ENCODE measurements at regions not wholly inside any gene's neighbourhood (a gene's known extent, or its start where the extent isn't known, plus 50 kb on each side); places are given as distances from the start of the nearest gene placed in this dataset.

GRCh38 chr4:29051381-29051965, 1668.7 kb upstream of the PCDH7 start:
- DNase-seq (ENCODE audit: low read depth): no peak
- H3K36me3 ChIP-seq (ENCODE audit: insufficient read depth, low read length): no peaks in the 10 kb centered on the region
- H3K27ac Mint-ChIP-seq (ENCODE audit: unreplicated experiment): no peak overlapping the region

GRCh38 chr4:29052266-29052665, 1667.9 kb upstream of the PCDH7 start:
- H3K36me3 Mint-ChIP-seq (ENCODE audit: low read depth, unreplicated experiment): no peaks in the 10 kb centered on the region

More at GRCh38 chr4:29051381-29051965, 1668.7 kb upstream of the PCDH7 start:
- H3K27me3 Mint-ChIP-seq (ENCODE audit: low read depth, unreplicated experiment): no peaks in the 10 kb centered on the region
- no peak for TF ChIP-seq EZH2 (IDR thresholded peaks at IDR 0.05; ENCODE audit: insufficient read depth, low read length)
- no peak for TF ChIP-seq CTCF (IDR thresholded peaks at IDR 0.05; ENCODE audit: insufficient read depth, low read depth, low read length)
- peaks cover 7% of the 10 kb centered on the region for H3K4me1 ChIP-seq (ENCODE audit: insufficient read depth, low read length)
- H3K9me3 Mint-ChIP-seq (ENCODE audit: unreplicated experiment): no peaks in the 10 kb centered on the region
- H2AFZ ChIP-seq (ENCODE audit: low read depth, low read length): no peak overlapping the region
- no peak overlapping the region for H3K4me3 Mint-ChIP-seq (ENCODE audit: unreplicated experiment)
- H3K4me2 ChIP-seq (ENCODE audit: low read length): no peak overlapping the region
- no peak for FAIRE-seq
- no peak overlapping the region for H3K9ac ChIP-seq (ENCODE audit: low read length)
- no peaks in the 10 kb centered on the region for H3K9me3 ChIP-seq (ENCODE audit: insufficient read depth, low read depth, low read length)
- no peaks in the 10 kb centered on the region for H4K20me1 ChIP-seq (ENCODE audit: insufficient read depth, low read length)
- no peaks in the 10 kb centered on the region for H3K79me2 ChIP-seq (ENCODE audit: insufficient read depth, low read length)
- no peak overlapping the region for H3K27ac ChIP-seq (ENCODE audit: low read depth, low read length)
- no peaks in the 10 kb centered on the region for H3K36me3 Mint-ChIP-seq (ENCODE audit: low read depth, unreplicated experiment)
- no peak overlapping the region for H3K4me3 ChIP-seq (ENCODE audit: insufficient read depth, low read depth, low read length)
- peaks cover 5% of the 10 kb centered on the region for H3K4me1 Mint-ChIP-seq (ENCODE audit: low read depth, unreplicated experiment)
- H3K27me3 ChIP-seq (ENCODE audit: insufficient read depth, low read length): no peaks in the 10 kb centered on the region

More at GRCh38 chr4:29052266-29052665, 1667.9 kb upstream of the PCDH7 start:
- Mint-ChIP-seq H3K27ac (ENCODE audit: unreplicated experiment) (no peak overlapping the region), H3K27me3 (ENCODE audit: low read depth, unreplicated experiment) (no peaks in the 10 kb centered on the region), H3K4me1 (ENCODE audit: low read depth, unreplicated experiment) (peaks cover 2% of the 10 kb centered on the region), H3K9me3 (ENCODE audit: unreplicated experiment) (no peaks in the 10 kb centered on the region), H3K4me3 (ENCODE audit: unreplicated experiment) (no peak overlapping the region)
- peaks cover under 1% of the 10 kb centered on the region for H3K4me1 ChIP-seq (ENCODE audit: insufficient read depth, low read length)
- no peak overlapping the region for H2AFZ ChIP-seq (ENCODE audit: low read depth, low read length)
- no peaks in the 10 kb centered on the region for H3K79me2 ChIP-seq (ENCODE audit: insufficient read depth, low read length)
- H3K9me3 ChIP-seq (ENCODE audit: insufficient read depth, low read depth, low read length): no peaks in the 10 kb centered on the region
- H3K36me3 ChIP-seq (ENCODE audit: insufficient read depth, low read length): no peaks in the 10 kb centered on the region
- no peak overlapping the region for H3K9ac ChIP-seq (ENCODE audit: low read length)
- FAIRE-seq: no peak
- no peaks in the 10 kb centered on the region for H3K27me3 ChIP-seq (ENCODE audit: insufficient read depth, low read length)
- H4K20me1 ChIP-seq (ENCODE audit: insufficient read depth, low read length): no peaks in the 10 kb centered on the region
- no peak overlapping the region for H3K27ac ChIP-seq (ENCODE audit: low read depth, low read length)
- TF ChIP-seq CTCF (IDR thresholded peaks at IDR 0.05; ENCODE audit: insufficient read depth, low read depth, low read length) (no peak), EZH2 (IDR thresholded peaks at IDR 0.05; ENCODE audit: insufficient read depth, low read length) (no peak)
- H3K4me2 ChIP-seq (ENCODE audit: low read length): no peak overlapping the region
- no peak overlapping the region for H3K4me3 ChIP-seq (ENCODE audit: insufficient read depth, low read depth, low read length)
- no peak for DNase-seq (ENCODE audit: low read depth)

Measured in astrocyte (in vitro differentiated cells and primary cell).